ENCODE measurements at regions not wholly inside any gene's neighbourhood (a gene's known extent, or its start where the extent isn't known, plus 50 kb on each side); places are given as distances from the start of the nearest gene placed in this dataset.

DNA sequence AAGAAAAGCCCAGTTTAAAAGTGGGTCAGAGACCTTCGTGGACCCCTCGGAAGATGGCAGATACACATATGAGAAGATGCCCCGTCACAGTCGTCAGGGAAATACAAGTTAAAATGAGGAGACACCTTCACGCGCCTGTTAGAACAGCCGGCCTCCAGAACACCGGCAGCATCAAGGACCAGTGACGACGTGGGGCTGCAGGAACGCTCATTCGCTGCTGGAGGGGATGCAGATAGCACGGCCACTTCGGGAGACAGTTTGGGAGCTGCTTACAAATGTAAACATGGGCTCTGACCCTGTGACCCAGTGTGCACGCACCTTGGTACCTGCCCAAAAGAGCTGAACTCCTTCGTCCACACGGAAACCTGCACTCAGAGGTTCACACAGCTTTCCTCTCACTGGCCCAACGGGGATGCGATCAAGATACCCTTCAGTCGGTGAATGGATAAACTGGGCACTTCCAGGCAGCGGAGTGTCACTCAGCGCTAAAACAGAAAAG, 83.7 kb upstream of the CTDP1 start:
- Histone ChIP-seq H3K27ac (ENCODE audit: low read depth in 1 of 2, low read length in 1 of 2) (no peak overlapping the region), H3K4me1 (ENCODE audit: control insufficient read depth in 5 of 5, insufficient read depth in 5 of 5, low read length in 5 of 5) (peaks cover 0 to 8% (median 0%) of the 10 kb centered on the region in 5 donors), H3K9ac (ENCODE audit: insufficient read depth in 1 of 2, low read length in 2 of 2) (no peak overlapping the region), H3K36me3 (ENCODE audit: control insufficient read depth in 4 of 4, insufficient read depth in 4 of 4, low read length in 4 of 4) (no peaks in the 10 kb centered on the region), H3K27me3 (ENCODE audit: control insufficient read depth in 3 of 3, insufficient read depth in 3 of 3, low read length in 2 of 3) (peaks cover 0 to 20% (median 0%) of the 10 kb centered on the region in 3 donors), H3K9me3 (ENCODE audit: control insufficient read depth in 4 of 4, insufficient read depth in 3 of 4, low read length in 3 of 4) (no peaks in the 10 kb centered on the region), H3K4me3 (no peak overlapping the region)
- DNase-seq (no peak), ATAC-seq (ENCODE audit: insufficient read depth, low FRiP score) (no peak)
- TF ChIP-seq, protein P1, sequence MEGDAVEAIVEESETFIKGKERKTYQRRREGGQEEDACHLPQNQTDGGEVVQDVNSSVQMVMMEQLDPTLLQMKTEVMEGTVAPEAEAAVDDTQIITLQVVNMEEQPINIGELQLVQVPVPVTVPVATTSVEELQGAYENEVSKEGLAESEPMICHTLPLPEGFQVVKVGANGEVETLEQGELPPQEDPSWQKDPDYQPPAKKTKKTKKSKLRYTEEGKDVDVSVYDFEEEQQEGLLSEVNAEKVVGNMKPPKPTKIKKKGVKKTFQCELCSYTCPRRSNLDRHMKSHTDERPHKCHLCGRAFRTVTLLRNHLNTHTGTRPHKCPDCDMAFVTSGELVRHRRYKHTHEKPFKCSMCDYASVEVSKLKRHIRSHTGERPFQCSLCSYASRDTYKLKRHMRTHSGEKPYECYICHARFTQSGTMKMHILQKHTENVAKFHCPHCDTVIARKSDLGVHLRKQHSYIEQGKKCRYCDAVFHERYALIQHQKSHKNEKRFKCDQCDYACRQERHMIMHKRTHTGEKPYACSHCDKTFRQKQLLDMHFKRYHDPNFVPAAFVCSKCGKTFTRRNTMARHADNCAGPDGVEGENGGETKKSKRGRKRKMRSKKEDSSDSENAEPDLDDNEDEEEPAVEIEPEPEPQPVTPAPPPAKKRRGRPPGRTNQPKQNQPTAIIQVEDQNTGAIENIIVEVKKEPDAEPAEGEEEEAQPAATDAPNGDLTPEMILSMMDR (IDR thresholded peaks at IDR 0.05; ENCODE audit: control extremely low read depth, extremely low read depth): no peak
- 80 to 85% methylated on average over 22 of the region's 22 CpGs for WGBS, 2 donors

DNA sequence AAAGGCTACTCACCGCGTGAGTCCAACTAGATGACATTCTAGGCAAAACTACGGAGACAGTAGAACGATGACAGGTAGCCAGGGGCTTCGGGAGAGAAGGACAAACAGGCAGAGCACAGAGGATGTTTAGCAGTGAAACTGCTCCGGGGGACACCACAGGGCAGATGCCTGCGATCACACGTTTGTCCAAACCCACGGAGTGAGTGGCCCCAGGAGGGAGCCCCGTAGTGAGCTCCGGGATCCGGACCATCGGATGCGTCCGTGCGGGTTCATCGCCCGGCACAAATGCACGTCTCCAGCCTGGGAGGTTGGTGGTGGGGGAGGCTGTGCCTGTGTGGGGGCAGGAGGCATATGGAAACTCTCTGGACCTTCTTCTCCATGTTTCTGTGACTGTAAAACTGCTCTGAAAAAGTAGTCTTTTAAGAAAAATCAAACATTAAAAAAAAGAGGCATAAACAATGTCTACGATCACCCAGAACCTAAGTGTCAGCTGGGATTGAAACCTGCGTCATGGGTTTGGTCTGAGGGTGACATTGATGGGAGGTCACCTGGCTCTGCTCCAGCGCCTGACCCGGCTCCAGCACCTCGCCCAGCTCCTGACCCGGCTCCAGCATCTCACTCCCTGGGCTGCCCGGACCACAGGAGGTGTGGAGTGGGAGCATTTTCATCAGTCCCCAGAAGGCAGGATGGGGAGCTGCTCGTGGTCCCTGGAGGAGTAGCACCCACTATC, 83.0 kb upstream of the CTDP1 start:
- peaks cover 0 to 8% (median 0%) of the 10 kb centered on the region in 5 donors for H3K4me1 ChIP-seq (ENCODE audit: control insufficient read depth in 5 of 5, insufficient read depth in 5 of 5, low read length in 5 of 5)
- no peak overlapping the region for H3K9ac ChIP-seq (ENCODE audit: insufficient read depth in 1 of 2, low read length in 2 of 2)
- peaks cover 0 to 20% (median 0%) of the 10 kb centered on the region in 3 donors for H3K27me3 ChIP-seq (ENCODE audit: control insufficient read depth in 3 of 3, insufficient read depth in 3 of 3, low read length in 2 of 3)
- H3K27ac ChIP-seq (ENCODE audit: low read depth in 1 of 2, low read length in 1 of 2): no peak overlapping the region
- TF ChIP-seq, protein P1 (IDR thresholded peaks at IDR 0.05; ENCODE audit: control extremely low read depth, extremely low read depth): no peak
- no peak for ATAC-seq (ENCODE audit: insufficient read depth, low FRiP score)
- H3K4me3 ChIP-seq: no peak overlapping the region
- no peak for DNase-seq
- 78 to 86% methylated on average over 27 of the region's 27 CpGs for WGBS, 2 donors
- no peaks in the 10 kb centered on the region for H3K36me3 ChIP-seq (ENCODE audit: control insufficient read depth in 4 of 4, insufficient read depth in 4 of 4, low read length in 4 of 4)
- H3K9me3 ChIP-seq (ENCODE audit: control insufficient read depth in 4 of 4, insufficient read depth in 3 of 4, low read length in 3 of 4): no peaks in the 10 kb centered on the region

DNA sequence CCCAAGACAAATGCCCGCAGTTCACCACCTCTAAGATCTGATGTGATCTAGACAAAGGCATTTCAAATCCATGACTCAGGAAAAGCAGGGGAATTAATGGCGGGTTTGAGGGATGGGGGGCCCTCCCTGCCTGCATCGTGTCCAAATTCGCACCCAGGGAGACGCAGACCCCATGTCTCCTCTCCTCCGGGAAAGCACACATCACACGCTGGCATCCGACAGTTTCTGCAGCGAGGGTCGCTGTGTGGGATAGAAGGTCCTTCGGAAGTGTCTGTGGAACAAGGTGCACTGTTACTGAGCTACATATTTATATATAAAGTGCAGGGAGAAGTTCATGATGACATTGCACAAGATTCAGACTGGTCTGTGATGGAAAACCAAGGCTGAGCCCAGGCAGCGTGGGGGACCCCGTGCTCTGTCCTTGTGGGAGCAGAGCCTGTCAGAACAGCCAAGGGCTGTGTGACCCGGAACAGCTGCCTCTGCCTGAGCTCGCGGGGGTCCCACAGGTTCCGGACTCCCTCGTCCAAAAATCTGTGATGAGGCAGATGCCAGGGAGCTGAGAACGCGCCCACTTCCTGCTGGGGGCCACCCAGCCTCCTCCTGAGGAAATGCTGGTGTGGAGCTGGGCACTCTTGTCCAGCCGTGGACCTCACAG, 82.3 kb upstream of the CTDP1 start:
- TF ChIP-seq, protein P1 (IDR thresholded peaks at IDR 0.05; ENCODE audit: control extremely low read depth, extremely low read depth): no peak
- H3K9ac ChIP-seq (ENCODE audit: insufficient read depth in 1 of 2, low read length in 2 of 2): no peak overlapping the region
- H3K36me3 ChIP-seq (ENCODE audit: control insufficient read depth in 4 of 4, insufficient read depth in 4 of 4, low read length in 4 of 4): no peaks in the 10 kb centered on the region
- no peak for ATAC-seq (ENCODE audit: insufficient read depth, low FRiP score)
- peaks cover 0 to 8% (median 0%) of the 10 kb centered on the region in 5 donors for H3K4me1 ChIP-seq (ENCODE audit: control insufficient read depth in 5 of 5, insufficient read depth in 5 of 5, low read length in 5 of 5)
- 76 to 78% methylated on average over 21 of the region's 21 CpGs for WGBS, 2 donors
- H3K27me3 ChIP-seq (ENCODE audit: control insufficient read depth in 3 of 3, insufficient read depth in 3 of 3, low read length in 2 of 3): peaks cover 0 to 20% (median 0%) of the 10 kb centered on the region in 3 donors
- H3K4me3 ChIP-seq: no peak overlapping the region
- no peaks in the 10 kb centered on the region for H3K9me3 ChIP-seq (ENCODE audit: control insufficient read depth in 4 of 4, insufficient read depth in 3 of 4, low read length in 3 of 4)
- no peak for DNase-seq
- H3K27ac ChIP-seq (ENCODE audit: low read depth in 1 of 2, low read length in 1 of 2): no peak overlapping the region

Data from lung (tissue), 11 donors.